H1 (cell line): ENCODE measurements at regions not wholly inside any gene's neighbourhood (a gene's known extent, or its start where the extent isn't known, plus 50 kb on each side); places are given as distances from the start of the nearest gene placed in this dataset.

Experiments
- CEBPB ChIP-seq: IDR thresholded peaks from 2 replicates; pipeline ENCODE4 v1.6.1; 2012; ENCODE audit warnings: low read depth, low read length
- CTCF ChIP-seq, 3 experiments: IDR thresholded peaks; 1 replicate in 2 of 3; 2 replicates in 1 of 3; pipeline versions ENCODE4 v1.5.1 to v1.6.1; 2011; ENCODE audit warnings: low read length in 3 of 3, mild to moderate bottlenecking in 3 of 3, inconsistent platforms in 2 of 3, low read depth in 1 of 3, moderate library complexity in 1 of 3; ENCODE audit not compliant: insufficient read depth in 1 of 3; ENCODE audit errors: control extremely low read depth in 1 of 3
- POLR2A ChIP-seq, 2 experiments: IDR thresholded peaks; 1 replicate in 1 of 2; 2 replicates in 1 of 2; pipeline ENCODE4 v1.6.1; 2011; ENCODE audit warnings: low read depth in 2 of 2, low read length in 2 of 2, mild to moderate bottlenecking in 2 of 2; ENCODE audit errors: control extremely low read depth in 1 of 2
- RXRA ChIP-seq: IDR thresholded peaks from 2 replicates; pipeline ENCODE4 v1.6.1; 2011; ENCODE audit warnings: low read depth, mild to moderate bottlenecking, low read length, moderate library complexity; ENCODE audit not compliant: insufficient read depth

GRCh38 chr10:128526791-128527375 lies 400.7 kb upstream of the MKI67 start:
- TF ChIP-seq CTCF (IDR thresholded peaks at IDR 0.05; ENCODE audit: control extremely low read depth in 1 of 3, insufficient read depth in 1 of 3, low read depth in 1 of 3, low read length in 3 of 3) (no peak), RXRA (no peak), POLR2A (IDR thresholded peaks at IDR 0.05; ENCODE audit: control extremely low read depth in 1 of 2, low read depth in 2 of 2, low read length in 2 of 2) (no peak), CEBPB (no peak)
